HEK293 (cell line): ENCODE measurements at regions not wholly inside any gene's neighbourhood (a gene's known extent, or its start where the extent isn't known, plus 50 kb on each side); places are given as distances from the start of the nearest gene placed in this dataset.

Experiments
- CTCF ChIA-PET: fragments of 350-600 bp; formaldehyde crosslinking; extraction: SDS; loops from one replicate; lab custom pipeline; 2021; ENCODE audit warnings: antibody characterized with exemption; lab: Yijun Ruan, JAX
- POLR2A ChIA-PET: fragments of 300-600 bp; formaldehyde crosslinking; extraction: SDS; loops from one replicate; lab custom pipeline; 2020; ENCODE audit warnings: antibody characterized with exemption, inconsistent platforms; lab: Yijun Ruan, JAX
- H3K27ac ChIP-seq: fragments of 200-500 bp; sonication (Bioruptor generic); 2 replicates; pipeline ENCODE4 v1.5.1; 2014; ENCODE audit warnings: low read depth, low read length, control low read depth, inconsistent platforms; ENCODE audit errors: extremely low read depth
- H3K36me3 ChIP-seq, 2 experiments: fragments of 200-500 bp in 1 of 2; sonication (Bioruptor generic) in 1 of 2; 1 replicate in 1 of 2; 2 replicates in 1 of 2; pipeline ENCODE4 v1.5.1; 2014 to 2017; ENCODE audit warnings: inconsistent platforms in 2 of 2, low read length in 2 of 2; ENCODE audit not compliant: control insufficient read depth in 2 of 2, insufficient read depth in 1 of 2
- H3K4me1 ChIP-seq: fragments of 200-500 bp; sonication (Bioruptor generic); 2 replicates; pipeline ENCODE4 v1.5.1; 2014; ENCODE audit warnings: mild to moderate bottlenecking, low read length, inconsistent platforms; ENCODE audit not compliant: control insufficient read depth, insufficient read depth
- H3K4me3 ChIP-seq: 2 replicates; pipeline ENCODE4 v1.5.1; 2011; ENCODE audit warnings: low read depth, mild to moderate bottlenecking, control low read depth, low read length, moderate library complexity
- H3K9me3 ChIP-seq: fragments of 200-500 bp; sonication (Bioruptor generic); 2 replicates; pipeline ENCODE4 v1.5.1; 2014; ENCODE audit warnings: low read depth, low read length, inconsistent platforms; ENCODE audit not compliant: control insufficient read depth, insufficient read depth
- BCL11A ChIP-seq: fragments of 450-650 bp; formaldehyde crosslinking; IDR thresholded peaks from 2 replicates; pipeline ENCODE4 v1.5.1; 2016; ENCODE audit warnings: low read depth, missing biosample characterization, missing genetic modification characterization
- KLF9 ChIP-seq: fragments of 450-650 bp; formaldehyde crosslinking; IDR thresholded peaks from 2 replicates; pipeline ENCODE4 v1.5.1; 2016; ENCODE audit warnings: missing biosample characterization, missing genetic modification characterization, low read depth
- RBAK ChIP-seq: fragments of 450-650 bp; formaldehyde crosslinking; IDR thresholded peaks from 2 replicates; pipeline ENCODE4 v1.5.1; 2016; ENCODE audit warnings: missing biosample characterization, missing genetic modification characterization
- SCRT2 ChIP-seq: fragments of 450-650 bp; formaldehyde crosslinking; IDR thresholded peaks from 2 replicates; pipeline ENCODE4 v1.5.1; 2016; ENCODE audit warnings: missing biosample characterization, missing genetic modification characterization
- YY2 ChIP-seq: fragments of 450-650 bp; formaldehyde crosslinking; IDR thresholded peaks from 2 replicates; pipeline ENCODE4 v1.5.1; 2016; ENCODE audit warnings: missing biosample characterization, missing genetic modification characterization
- ZNF133 ChIP-seq: fragments of 450-650 bp; formaldehyde crosslinking; IDR thresholded peaks from 2 replicates; pipeline ENCODE4 v1.5.1; 2016; ENCODE audit warnings: missing biosample characterization, missing genetic modification characterization
- ZNF174 ChIP-seq: fragments of 450-650 bp; formaldehyde crosslinking; IDR thresholded peaks from 2 replicates; pipeline ENCODE4 v1.5.0; 2017; ENCODE audit warnings: missing biosample characterization, mild to moderate bottlenecking, missing genetic modification characterization
- ZNF350 ChIP-seq: fragments of 450-650 bp; formaldehyde crosslinking; IDR thresholded peaks from 2 replicates; pipeline ENCODE4 v1.5.0; 2017; ENCODE audit warnings: missing biosample characterization, mild to moderate bottlenecking, missing genetic modification characterization
- ZNF416 ChIP-seq: fragments of 450-650 bp; formaldehyde crosslinking; IDR thresholded peaks from 2 replicates; pipeline ENCODE4 v1.5.1; 2016; ENCODE audit warnings: missing biosample characterization, missing genetic modification characterization
- ZNF529 ChIP-seq: fragments of 450-650 bp; formaldehyde crosslinking; IDR thresholded peaks from 2 replicates; pipeline ENCODE4 v1.5.1; 2017; ENCODE audit warnings: missing genetic modification characterization, missing biosample characterization; ENCODE audit not compliant: insufficient replicate concordance
- ZNF530 ChIP-seq: fragments of 450-650 bp; formaldehyde crosslinking; IDR thresholded peaks from 2 replicates; pipeline ENCODE4 v1.5.1; 2016; ENCODE audit warnings: low read depth, missing biosample characterization, missing genetic modification characterization
- ZNF561 ChIP-seq: fragments of 450-650 bp; IDR thresholded peaks from 2 replicates; pipeline ENCODE4 v1.5.1; 2018; ENCODE audit warnings: missing biosample characterization, missing genetic modification characterization, borderline replicate concordance
- ZNF585B ChIP-seq: fragments of 450-650 bp; formaldehyde crosslinking; IDR thresholded peaks from 2 replicates; pipeline ENCODE4 v1.5.1; 2016; ENCODE audit warnings: missing biosample characterization, missing genetic modification characterization
- TF ChIP-seq, protein P1 (sequence below): fragments of 450-650 bp; formaldehyde crosslinking; IDR thresholded peaks from 2 replicates; pipeline ENCODE4 v1.5.0; 2017; ENCODE audit warnings: missing biosample characterization, missing genetic modification characterization, borderline replicate concordance
- TF ChIP-seq, protein P2 (sequence below): fragments of 450-650 bp; formaldehyde crosslinking; IDR thresholded peaks from 2 replicates; pipeline ENCODE4 v1.5.1; 2017; ENCODE audit warnings: missing biosample characterization, missing genetic modification characterization
- TF ChIP-seq, protein P3 (sequence below): fragments of 450-650 bp; formaldehyde crosslinking; IDR thresholded peaks from 2 replicates; pipeline ENCODE4 v1.5.1; 2017; ENCODE audit warnings: missing biosample characterization, missing genetic modification characterization

DNA sequence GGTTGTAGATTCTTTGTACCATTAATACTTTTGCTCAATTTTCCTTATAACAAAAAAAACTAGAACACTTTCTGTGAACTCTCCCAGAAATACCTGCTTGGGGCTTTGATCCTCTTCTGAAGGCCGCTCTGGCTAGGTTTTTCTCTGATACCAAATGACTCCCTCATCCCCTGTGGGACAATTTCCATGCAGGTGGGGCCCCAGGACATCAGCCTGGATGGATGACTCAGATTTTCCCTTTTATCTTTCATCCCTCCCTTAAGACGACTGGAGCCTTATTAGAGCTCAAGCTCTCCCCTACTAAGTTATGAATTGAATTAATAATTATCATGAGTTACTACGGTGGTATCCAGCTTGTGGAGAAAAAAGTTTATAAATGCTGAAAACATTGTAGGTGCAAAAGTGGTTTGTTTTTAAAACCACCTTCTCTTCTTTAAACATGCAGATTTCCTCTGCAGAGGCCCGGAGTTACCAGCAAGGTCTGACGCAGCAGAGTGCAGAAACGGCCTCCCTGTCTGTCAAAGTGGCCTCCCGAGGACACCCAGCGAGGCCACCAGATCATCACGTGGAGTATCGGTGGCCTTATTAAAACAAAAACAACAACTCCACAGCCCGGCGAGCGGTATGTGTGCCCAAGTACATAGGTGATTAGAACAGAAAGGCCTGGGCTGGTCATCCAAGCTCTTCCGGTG, 50.8 kb upstream of the IRX4 start:
- CTCF ChIA-PET = no interaction called here
- Histone ChIP-seq H3K36me3 (no peaks in the 10 kb centered on the region), H3K4me1 (no peaks in the 10 kb centered on the region), H3K27ac (no peak overlapping the region), H3K9me3 (no peaks in the 10 kb centered on the region), H3K4me3 (no peak overlapping the region)
- no peak for TF ChIP-seq ZNF350 (tag by site-specific recombination)
- TF ChIP-seq RBAK (tag by site-specific recombination) = no peak
- TF ChIP-seq BCL11A (tag by site-specific recombination) = no peak
- TF ChIP-seq, protein P1, sequence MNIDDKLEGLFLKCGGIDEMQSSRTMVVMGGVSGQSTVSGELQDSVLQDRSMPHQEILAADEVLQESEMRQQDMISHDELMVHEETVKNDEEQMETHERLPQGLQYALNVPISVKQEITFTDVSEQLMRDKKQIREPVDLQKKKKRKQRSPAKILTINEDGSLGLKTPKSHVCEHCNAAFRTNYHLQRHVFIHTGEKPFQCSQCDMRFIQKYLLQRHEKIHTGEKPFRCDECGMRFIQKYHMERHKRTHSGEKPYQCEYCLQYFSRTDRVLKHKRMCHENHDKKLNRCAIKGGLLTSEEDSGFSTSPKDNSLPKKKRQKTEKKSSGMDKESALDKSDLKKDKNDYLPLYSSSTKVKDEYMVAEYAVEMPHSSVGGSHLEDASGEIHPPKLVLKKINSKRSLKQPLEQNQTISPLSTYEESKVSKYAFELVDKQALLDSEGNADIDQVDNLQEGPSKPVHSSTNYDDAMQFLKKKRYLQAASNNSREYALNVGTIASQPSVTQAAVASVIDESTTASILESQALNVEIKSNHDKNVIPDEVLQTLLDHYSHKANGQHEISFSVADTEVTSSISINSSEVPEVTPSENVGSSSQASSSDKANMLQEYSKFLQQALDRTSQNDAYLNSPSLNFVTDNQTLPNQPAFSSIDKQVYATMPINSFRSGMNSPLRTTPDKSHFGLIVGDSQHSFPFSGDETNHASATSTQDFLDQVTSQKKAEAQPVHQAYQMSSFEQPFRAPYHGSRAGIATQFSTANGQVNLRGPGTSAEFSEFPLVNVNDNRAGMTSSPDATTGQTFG (tag by site-specific recombination) = no peak
- no peak for TF ChIP-seq ZNF416
- no peak for TF ChIP-seq SCRT2 (tag by site-specific recombination)
- TF ChIP-seq ZNF585B (tag by site-specific recombination) = no peak
- TF ChIP-seq ZNF530 (tag by site-specific recombination) = no peak
- no peak for TF ChIP-seq ZNF529 (tag by site-specific recombination)
- no peak for TF ChIP-seq ZNF174
- TF ChIP-seq, protein P2, sequence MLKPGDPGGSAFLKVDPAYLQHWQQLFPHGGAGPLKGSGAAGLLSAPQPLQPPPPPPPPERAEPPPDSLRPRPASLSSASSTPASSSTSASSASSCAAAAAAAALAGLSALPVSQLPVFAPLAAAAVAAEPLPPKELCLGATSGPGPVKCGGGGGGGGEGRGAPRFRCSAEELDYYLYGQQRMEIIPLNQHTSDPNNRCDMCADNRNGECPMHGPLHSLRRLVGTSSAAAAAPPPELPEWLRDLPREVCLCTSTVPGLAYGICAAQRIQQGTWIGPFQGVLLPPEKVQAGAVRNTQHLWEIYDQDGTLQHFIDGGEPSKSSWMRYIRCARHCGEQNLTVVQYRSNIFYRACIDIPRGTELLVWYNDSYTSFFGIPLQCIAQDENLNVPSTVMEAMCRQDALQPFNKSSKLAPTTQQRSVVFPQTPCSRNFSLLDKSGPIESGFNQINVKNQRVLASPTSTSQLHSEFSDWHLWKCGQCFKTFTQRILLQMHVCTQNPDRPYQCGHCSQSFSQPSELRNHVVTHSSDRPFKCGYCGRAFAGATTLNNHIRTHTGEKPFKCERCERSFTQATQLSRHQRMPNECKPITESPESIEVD (tag by site-specific recombination) = no peak
- TF ChIP-seq ZNF133 (tag by site-specific recombination) = no peak
- TF ChIP-seq YY2 (tag by site-specific recombination) = no peak
- TF ChIP-seq KLF9 (tag by site-specific recombination) = no peak
- TF ChIP-seq, protein P3, sequence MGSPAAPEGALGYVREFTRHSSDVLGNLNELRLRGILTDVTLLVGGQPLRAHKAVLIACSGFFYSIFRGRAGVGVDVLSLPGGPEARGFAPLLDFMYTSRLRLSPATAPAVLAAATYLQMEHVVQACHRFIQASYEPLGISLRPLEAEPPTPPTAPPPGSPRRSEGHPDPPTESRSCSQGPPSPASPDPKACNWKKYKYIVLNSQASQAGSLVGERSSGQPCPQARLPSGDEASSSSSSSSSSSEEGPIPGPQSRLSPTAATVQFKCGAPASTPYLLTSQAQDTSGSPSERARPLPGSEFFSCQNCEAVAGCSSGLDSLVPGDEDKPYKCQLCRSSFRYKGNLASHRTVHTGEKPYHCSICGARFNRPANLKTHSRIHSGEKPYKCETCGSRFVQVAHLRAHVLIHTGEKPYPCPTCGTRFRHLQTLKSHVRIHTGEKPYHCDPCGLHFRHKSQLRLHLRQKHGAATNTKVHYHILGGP (tag by site-specific recombination) = no peak
- TF ChIP-seq ZNF561 = no peak
- POLR2A ChIA-PET = no interaction called here
